ENCODE measurements at regions not wholly inside any gene's neighbourhood (a gene's known extent, or its start where the extent isn't known, plus 50 kb on each side); places are given as distances from the start of the nearest gene placed in this dataset.
"Not testable (repeated sequence)": the region's sequence is repeated elsewhere in the genome, so short reads cannot be mapped to it uniquely, and the experiment has no call there.

DNA sequence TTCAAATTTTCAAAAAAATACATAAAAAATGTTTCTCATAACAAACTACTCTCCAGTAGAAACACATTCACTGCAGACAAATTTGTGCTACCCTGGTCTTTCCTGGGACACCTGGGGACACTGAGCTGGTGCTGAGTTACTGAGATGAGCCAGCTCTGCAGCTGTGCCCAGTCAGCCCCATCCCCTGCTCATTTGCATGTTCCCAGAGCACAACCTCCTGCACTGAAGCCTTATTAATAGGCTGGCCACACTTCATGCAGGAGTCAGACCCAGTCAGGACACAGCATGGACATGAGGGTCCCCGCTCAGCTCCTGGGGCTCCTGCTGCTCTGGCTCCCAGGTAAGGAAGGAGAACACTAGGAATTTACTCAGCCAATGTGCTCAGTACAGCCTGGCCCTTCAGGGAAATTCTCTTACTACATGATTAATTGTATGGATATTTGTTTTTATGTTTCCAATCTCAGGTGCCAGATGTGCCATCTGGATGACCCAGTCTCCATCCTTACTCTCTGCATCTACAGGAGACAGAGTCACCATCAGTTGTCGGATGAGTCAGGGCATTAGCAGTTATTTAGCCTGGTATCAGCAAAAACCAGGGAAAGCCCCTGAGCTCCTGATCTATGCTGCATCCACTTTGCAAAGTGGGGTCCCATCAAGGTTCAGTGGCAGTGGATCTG is 1529.3 kb downstream of the RPIA start:
- DNase-seq = peak in 1 of 56 donors; percentile 2

DNA sequence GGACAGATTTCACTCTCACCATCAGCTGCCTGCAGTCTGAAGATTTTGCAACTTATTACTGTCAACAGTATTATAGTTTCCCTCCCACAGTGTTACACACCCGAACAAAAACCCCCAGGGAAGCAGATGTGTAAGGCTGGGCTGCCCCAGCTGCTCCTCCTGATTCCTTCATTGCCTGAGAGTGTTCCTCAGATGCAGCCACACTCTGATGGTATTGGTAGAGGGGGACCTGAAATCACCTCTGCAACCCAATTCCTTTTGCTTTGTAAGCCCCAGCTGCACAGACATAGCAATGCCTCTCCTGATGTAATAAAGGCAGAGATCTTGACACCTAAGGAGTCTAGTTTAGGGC is 1529.8 kb downstream of the RPIA start:
- no peak for DNase-seq

DNA sequence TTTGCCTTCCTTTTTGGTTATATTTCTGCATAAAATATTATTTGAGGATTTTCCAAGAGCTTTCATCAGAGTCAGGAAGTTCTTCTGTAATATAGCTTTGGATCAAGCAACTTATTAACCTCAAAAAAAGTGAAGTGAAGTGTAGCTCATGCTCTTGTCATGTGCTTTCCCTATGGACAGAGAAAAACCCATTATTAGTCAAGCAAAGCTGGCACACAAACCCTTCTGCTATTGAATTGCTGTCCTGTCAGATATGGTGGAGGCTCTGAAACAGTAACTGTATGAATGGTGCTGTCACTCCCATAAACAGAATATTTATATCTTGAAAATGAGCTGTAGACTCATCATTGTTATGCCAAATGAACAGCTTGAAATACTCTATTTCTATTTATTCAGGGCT is 1533.3 kb downstream of the RPIA start:
- DNase-seq = not testable (repeated sequence)

DNA sequence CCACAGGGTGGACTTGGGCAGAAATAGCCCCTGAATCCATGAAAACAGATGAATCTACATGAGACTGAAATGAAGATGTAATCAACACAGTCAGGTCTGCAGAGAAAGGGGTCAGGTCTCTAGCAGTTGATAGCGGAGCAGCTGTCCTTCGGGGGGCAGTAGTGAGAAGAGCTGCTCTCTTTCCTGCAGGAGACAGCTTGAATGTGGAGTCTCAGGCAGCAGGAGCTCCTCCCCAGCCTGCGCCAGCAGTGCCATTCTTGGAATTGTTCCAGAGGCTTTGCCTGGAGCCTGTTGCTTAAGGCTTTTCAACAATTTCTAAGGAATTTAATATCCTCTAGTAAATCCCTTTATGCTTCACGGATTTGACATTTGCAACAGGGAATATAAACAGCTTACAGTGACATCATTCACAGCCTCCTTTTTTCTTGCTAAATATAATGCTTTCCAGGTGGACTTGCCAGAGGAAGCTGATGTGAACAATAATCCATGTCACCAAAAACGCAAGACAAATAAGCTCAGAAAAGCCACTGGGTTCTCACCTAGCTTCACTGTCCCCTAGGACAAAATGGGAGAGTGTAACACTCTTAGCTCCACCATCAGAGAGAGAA is 1535.1 kb downstream of the RPIA start:
- DNase-seq = peak in 1 of 56 donors; percentile 8

DNA sequence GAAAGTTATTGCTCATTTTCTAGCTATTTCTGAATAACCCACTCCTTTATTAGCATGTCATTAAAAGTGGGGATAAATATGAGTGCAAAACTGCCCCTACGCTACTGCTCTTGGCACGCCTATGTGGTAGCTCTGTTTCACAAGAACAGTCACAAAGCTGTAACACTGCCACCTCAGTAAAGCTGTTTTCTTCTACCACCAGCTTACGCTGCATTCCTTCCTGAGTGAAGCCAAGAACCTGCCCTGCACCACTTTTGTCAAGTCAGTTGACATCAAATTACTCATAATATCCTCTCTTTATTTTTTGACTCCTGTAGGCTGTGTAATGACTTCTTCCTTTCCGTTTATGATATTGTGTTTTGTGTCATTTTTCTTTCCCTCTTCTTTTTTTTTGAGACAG is 1539.7 kb downstream of the RPIA start:
- DNase-seq = not testable (repeated sequence)

DNA sequence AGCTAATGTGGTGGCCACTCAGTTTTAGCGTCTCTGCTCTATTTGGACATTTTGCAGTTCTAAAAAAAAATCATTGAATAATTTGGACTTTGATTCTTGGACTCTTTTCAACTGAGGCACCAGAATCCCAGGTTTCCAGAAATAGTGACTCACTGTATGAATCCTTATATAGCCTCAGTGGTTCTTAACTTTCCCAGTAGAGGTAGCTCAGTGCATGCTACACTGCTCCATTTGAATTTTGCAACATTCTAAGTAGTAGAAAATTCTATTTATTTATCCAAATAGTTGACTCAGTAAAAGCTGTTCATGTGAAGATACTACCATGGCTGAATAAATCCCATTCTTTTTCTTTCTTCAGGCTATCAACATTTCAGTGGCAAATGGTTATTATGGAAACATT is 1544.0 kb downstream of the RPIA start:
- not testable (repeated sequence) for DNase-seq

DNA sequence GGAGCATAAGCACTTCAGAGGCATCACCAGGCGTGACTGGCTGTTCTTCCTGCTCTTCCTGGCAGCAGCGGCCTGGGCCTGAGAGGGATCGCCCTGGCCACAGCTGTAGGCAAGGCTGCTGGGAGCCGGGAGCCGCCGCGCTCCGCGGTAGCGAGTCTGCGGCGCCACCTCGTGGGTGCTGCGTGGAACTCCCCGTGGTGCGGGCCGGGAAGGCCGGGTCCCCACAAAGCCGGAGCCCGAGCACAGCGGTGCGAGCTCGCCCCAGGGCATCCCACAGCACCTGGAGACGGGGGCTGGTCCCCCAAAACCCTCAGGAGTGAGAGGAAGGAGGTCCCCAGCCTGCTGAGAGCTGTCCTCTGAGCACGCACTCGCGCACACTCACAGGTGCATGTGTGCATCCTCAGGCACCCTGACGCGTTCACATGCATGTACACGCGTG is 1546.5 kb downstream of the RPIA start:
- DNase-seq = peak in 20 of 56 donors; percentile 3 to 74 (median 20)

DNA sequence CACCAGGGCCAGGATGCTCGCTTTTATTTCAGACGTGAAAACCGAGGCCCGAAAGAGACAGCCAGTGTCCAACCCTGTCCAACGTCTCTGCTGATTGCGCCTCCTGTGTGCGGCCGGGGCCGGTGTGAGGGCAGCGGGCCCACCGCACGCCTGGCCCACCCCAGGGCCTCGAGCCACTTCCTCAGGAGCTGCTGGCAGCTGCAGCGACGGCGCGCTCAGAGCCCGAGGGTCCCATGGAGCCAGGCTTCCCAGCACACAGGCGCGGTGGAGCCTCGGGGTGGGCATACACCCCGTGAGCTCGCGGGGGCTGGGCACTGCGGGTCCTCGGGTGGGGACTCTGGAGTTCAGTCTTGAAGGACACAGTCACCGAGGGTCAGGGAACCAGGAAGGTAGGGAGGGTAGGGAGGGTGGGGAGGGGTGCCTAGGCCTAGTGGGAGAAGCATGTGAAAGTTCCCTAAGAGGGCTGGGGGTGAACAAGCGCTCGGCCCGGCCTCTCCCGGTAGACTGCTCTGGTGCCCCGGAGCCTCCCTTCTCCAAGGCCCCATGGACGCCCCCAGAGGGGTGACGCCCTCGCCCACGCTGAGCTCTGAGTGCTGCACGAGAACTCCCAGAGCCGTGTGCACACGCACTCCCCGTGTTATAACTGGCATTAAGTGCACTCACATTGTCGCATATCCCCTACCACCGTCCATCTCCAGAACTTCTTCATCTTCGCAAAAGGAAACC is 1547.2 kb downstream of the RPIA start:
- DNase-seq = not testable (repeated sequence)

DNA sequence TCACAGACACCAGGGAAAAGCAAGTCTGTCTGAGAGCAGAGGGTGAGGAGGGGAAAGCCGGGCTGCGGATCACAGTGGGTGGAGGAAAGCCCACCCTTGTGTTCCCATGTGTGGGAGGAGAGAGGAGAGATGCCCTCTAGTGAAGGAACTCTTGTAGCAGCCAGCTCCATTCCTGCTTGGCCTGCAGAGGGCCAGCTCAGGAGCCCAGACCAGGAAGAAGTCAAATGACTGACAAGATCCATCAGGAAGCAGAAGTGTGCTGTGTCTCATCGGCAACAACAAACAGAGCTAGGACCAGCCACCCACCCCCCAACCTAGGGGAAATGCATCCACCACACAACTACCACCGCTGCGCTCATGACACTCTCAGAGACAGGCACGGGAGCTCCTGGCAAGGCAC is 1548.3 kb downstream of the RPIA start:
- DNase-seq = not testable (repeated sequence)

DNA sequence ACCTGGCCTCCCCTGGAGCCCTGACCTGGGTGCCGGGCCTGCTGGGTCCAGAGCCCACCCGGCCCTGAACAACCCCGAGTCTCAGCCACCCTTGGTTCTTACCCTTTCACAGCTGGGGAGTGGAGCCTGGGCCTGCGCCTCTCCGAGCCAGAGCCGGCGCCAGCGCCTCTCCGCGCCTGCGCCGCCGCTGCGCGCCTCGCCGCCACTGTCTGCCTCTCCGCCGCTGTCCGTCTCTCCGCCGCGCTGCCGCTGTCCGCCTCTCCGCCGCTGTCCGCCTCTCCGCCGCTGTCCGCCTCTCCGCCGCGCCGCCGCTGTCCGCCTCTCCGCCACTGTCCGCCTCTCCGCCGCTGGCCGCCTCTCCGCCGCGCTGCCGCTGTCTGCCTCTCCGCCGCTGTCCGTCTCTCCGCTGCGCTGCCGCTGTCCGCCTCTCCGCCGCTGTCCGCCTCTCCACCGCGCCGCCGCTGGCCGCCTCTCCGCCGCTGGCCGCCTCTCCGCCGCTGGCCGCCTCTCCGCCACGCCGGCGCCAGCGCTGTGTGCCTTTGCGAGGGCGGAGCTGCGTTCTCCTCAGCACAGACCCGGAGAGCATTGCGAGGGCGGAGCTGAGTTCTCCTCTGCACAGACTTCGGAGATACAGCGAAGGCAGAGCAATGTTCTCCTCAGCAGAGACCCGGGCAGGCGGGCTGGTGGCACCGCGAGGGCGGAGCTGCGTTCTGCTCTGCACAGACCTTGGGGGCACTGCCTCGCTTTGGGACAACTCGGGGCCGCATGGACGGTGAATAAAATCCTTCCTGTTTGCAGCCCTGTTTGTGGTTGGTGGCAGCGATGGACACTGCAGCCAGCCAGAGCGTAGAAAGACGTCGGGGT is 1553.7 kb downstream of the RPIA start:
- DNase-seq = not testable (repeated sequence)

DNA sequence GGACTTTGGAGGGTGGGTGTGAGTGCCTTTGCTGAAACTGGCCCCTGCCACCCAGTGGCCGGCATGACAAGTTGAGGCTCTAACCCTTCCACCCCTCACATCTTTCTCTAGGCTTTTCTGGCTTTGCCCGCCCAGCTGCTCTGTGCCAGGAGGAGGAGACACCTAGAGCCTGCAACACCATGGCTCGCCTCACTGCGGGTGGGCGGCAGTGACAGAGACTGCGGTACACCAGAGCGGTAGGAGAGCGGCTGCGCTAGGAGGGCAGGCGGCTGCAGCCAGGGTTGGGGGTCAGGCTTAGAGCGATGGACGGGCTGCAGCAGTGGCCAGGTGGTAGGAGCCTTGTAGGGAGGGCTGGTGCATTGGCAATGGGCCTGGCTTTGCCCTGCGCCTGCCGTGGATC is 1556.9 kb downstream of the RPIA start:
- not testable (repeated sequence) for DNase-seq

DNA sequence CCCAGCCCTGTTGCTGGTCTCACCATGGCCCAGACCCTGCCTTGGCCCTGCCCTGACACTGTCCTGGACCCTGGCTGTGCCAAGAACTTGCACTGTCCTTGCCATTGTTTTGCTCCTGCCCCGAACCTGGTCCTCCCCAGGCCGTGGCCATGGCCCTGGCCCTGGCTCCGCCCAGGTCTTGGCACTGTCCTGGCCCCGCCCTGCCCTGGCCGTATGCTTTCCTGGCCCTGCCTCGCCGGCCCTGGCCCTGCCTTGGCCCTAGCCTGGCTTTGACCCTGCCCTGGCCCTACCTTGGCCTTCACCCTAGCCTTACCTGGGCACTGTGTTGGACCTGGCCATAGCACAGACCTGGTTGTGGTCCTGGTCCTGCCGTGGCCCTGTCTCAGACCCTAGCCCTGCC is 1558.9 kb downstream of the RPIA start:
- DNase-seq = not testable (repeated sequence)

DNA sequence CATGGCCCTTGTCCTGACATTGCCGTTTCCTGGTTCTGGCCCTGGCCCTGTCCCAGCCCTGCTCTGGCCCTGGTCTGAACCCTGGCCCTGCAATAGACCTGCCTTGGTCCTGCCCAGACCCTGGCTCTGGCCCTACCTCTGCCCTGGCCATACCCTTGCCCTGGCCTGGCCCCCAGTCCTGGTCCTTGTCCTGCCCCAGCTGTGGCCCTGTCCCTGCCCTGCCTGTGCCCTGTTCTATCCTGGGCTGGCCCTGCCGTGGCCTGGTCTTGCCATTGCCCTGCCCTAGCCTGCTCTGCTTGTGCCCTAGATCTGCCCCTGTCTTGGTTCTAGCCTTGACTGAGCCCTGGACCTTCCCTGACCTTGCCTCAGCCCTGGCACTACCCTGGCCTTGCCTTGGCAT is 1560.1 kb downstream of the RPIA start:
- DNase-seq = not testable (repeated sequence)

DNA sequence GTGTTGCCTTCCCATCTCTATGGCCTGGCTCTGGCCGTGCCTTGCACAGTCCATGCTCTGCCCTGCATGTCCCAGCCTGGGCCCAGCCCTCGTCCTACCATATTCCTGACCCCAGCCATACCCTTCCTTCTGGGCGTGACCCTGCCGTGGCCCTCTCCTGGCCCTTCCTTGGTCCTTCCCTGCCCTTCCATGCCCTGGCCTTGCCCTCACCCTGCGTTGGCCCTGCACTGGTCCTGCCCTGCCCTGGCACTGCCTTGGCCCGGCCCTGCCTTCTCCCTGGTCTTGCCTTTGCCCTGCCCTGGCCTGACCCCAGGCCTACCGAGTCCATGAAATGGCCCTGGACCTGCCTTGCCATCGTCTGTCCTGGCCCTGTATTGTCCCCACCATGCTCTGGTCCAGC is 1561.8 kb downstream of the RPIA start:
- not testable (repeated sequence) for DNase-seq

DNA sequence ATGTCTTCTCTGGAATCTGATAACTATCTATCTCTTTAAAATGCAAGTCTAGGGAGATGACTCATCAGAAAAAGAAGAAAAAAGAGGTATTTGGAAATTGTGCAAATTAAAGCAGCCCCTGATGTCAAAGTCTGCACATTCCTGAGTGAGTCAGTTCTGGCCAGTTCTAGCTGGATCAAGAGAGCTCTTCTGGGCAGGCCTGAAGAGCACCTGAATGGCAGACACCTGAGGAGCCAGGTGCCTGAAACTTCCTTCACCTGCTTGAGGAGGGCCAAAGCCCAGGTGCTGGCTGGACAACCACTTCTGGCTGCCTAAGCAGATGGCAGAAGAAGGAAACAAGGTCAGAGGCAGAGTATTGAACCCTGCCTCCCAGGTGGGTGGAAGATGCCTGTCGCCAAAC is 1575.4 kb downstream of the RPIA start:
- DNase-seq = not testable (repeated sequence)

DNA sequence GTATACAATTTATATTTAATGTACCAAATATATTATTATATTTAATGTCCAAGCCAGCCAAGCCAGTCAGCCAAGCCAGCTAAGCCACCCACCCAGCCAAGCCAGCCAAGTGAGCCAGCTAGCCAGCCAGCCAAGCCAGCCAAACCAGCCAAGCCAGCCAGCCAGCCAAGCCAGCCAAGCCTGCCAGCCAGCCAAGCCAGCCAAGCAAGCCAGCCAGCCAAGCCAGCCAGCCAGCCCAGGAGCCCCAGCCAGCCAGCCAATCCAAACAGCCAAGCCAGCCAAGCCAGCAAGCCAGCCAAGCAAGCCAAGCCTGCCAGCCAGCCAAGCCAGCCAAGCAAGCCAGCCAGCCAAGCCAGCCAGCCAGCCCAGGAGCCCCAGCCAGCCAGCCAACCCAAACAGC is 1596.3 kb downstream of the RPIA start:
- DNase-seq = not testable (repeated sequence)

DNA sequence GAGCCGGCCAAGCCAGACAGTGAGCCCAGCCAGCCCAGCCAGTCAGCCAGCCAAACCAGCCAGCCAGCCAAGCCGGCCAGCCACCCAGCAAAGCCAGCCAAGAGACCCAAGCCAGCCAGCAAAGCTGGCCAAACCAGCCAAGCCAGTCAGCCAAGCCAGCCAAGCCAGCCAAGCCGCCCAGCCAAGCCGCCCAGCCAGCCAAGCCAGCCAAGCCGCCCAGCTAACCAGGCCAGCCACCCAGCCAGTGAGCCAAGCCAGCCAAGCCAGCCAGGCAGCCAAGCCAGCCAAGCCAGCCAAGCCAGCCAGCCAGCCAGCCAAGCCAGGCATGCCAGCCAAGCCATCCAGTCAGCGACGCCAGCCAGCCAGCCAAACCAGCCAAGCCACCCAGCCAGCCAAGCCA is 1596.9 kb downstream of the RPIA start:
- not testable (repeated sequence) for DNase-seq

DNA sequence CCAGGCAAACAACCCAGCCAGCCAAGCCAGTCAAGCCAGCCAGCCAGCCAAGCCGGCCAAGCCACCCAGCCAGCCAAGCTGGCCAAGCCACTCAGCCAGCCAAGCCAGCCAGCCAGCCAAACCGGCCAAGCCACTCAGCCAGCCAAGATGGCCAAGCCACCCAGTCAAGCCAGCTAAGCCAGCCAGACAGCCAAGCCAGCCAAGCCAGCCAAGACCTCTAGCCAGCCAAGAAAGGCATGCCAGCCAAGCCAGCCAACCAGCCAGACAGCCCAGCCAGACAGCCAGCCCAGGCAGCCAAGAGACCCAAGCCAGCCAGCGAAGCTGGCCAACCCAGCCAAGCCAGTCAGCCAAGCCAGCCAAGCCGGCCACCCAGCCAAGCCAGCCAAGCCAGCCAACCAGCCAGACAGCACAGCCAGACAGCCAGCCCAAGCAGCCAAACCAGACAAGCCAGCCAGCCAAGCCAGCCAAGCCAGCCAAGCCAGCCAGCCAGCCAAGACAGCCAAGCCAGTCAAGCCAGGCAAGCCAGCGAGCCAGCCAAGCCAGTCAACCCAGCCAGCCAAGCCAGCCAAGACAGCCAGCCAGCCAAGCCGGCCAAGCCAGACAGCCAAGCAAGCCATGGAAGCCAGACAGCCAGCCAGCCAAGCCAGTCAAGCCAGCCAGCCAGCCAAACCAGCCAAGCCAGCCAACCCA is 1598.0 kb downstream of the RPIA start:
- not testable (repeated sequence) for DNase-seq

DNA sequence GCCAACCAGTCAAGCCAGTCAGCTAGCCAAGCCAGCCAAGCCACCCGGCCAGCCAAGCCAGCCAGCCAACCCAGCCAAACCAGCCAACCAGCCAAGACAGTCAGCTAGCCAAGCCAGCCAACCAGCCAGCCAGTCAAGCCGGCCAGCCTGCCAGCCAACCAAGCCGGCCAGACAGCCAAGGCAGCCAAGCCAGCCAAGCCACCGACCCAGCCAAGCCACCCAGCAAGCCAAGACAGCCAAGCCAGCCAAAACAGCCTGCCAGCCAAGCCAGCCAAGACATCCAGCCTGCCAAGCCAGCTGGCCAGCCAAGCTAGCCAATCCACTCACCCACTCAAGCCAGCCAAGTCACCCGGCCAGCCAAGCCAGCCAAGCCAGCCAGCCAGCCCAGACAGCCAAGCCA is 1599.2 kb downstream of the RPIA start:
- not testable (repeated sequence) for DNase-seq

DNA sequence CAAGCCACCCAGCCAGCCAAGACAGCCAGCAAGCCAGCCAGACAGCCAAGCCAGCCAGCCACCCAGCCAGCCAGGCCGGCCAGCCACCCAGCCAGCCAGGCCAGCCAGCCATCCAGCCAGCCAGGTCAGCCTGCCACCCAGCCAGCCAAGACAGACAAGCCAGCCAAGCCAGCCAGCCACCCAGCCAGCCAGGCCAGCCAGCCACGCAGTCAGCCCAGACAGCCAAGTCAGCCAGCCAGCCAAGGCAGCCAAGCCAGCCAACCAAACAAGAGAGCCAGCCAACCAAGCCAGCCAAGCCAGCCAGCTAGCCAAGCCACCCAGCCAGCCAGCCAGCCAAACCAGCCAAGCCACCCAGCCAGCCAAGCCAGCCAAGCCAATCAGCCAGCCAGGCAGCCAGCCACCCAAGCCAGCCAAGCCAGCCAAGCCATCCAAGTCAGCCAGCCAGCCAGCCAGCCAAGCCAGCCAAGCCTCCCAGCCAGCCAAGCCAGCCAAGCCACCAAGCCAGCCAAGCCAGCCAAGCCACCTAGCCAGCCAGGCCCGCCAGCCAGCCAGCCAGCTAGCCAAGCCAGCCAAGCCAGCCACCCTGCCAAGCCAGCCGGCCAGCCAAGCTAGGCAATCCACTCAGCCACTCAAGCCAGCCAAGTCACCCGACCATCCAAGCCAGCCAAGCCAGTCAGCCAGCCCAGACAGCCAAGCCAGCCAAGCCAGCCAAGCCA is 1599.9 kb downstream of the RPIA start:
- not testable (repeated sequence) for DNase-seq

Measured in nucleus accumbens (tissue), 56 donors.